C1 segment of cervical spinal cord (tissue), 14 donors: ENCODE measurements at regions not wholly inside any gene's neighbourhood (a gene's known extent, or its start where the extent isn't known, plus 50 kb on each side); places are given as distances from the start of the nearest gene placed in this dataset.

ENCODE experiments used
- DNase-seq, 14 donors: peaks; one replicate each; lab custom pipeline; 2025; lab: John Stamatoyannopoulos, UW

DNA sequence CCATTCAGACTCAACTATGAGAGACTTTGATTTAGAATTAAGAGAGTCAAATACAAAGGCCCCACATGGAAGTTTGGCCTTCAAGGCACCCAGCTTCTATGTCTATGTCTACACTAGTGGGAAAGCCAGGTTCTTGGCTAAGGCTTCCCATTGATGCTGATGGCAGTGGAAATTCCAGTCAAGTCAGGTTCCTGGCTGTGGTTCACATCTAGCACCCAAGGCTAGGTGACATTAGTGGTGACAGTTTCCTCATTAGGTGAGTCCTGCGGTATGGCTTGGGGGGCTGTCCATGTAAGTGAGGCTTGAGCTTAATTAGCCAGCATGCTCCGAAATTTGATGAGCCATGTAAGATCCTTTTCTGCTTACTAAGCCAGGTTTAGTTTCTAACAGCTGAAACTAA lies 460.9 kb downstream of the RMST start:
- DNase-seq = no peak

DNA sequence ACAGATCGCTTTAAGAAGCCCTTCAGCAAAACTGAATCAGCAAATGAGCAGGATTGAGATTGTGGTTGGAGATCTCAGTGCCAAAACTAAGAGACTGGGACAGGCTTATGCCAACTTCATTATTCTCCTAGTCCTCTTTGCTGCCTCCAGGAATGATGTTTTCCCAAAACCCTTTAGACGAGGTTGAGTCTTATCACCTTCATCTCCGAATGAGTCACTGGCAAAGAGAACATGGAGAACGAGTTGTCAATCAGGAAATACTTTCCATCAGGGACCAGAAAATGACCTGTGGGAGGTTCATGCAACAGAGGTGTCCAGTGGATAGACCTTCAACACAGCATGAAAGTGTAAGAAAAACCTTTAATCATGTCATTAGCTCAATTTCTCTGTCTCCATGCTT lies 461.5 kb downstream of the RMST start:
- DNase-seq = no peak

DNA sequence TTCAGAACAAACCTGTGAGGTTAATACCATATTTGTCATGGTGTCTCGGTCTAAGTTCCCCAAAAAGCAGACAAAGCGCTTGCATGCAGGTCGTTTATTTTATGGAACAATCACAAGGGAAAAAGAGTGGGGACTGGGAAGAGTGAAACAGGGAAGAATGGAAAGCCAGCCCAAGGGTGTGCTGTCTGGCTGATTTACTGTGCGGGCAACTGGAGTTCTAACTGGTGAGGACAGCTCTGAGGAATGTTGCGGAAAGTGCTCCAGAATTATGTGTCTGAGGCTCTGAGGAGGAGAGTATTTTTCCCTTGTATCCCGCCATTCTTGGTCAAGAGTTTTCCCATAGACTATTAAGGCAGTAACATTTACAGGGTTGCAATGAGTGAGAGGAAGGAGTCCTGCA lies 465.4 kb downstream of the RMST start:
- no peak for DNase-seq

DNA sequence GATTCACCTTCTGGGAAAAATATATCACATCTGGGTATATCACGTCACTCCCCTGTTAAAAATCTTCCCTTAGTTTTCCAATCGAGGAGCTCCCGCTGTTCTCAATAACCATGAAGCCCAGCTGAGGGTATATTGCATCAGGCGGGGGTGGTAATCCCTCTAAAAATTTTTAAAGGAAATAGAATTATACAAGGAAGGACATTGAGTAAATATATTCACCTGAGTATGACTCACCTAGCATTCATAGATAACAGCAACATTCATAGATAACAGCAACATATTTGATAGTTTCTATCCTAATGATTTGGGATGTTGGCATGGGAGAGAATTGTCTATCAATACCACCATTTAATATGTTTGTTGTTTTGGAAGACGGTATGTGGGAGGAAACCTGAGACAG lies 473.6 kb downstream of the RMST start:
- no peak for DNase-seq

DNA sequence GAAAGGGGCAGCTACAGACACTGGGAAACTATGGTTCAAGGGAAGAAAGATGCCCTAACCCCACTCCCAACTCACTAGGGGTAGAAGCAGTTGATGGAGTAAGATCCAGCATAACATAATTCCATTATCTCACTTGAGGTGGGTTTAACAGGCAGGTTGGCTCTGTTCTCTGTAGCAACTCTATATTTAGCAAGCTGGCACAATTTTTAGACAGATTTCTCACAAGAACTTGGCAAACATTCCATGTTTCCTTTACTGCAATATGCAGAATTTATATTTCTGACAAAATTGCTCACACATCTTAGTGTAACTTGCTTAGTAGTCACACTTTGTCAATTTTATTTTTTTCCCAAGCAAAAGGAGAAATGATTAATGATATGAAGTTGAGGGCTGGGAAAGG lies 475.4 kb downstream of the RMST start:
- no peak for DNase-seq

DNA sequence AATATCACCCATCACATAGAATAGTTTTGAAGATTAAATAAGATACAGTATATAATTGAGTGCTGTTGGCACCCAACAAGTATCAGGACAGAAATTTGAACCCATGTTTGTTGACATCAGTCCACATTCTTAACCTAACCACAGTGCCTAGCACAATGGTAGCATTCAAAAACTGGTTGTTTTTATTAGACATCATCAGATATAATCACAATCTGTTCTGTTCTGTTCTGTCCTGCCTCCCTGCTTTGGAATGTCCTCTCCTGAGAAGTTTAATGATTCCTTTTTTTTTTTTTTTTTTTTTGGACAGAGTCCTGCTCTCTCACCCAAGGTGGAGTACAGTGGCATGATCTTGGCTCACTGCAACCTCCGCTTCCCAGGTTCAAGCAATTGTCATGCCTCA lies 476.6 kb downstream of the RMST start:
- DNase-seq = no peak

DNA sequence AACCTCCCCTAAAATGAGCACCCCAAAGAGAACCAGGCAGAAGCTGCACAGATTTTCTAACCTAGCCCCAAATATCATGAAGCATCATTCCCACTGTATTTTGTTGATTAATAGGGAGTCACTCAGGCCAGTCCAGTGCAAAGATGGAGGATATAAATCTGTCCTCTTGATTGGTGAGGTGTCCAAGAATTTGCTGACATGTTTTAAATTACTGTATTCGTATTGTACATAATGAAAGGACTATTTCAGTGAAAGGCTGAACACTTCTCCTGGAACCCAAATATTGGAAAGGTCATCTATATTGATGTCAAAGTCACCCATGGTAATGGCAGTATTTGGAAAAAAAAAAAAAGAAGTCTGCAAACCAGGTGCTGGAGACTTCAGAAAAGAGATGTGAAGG lies 477.5 kb downstream of the RMST start:
- DNase-seq = no peak

DNA sequence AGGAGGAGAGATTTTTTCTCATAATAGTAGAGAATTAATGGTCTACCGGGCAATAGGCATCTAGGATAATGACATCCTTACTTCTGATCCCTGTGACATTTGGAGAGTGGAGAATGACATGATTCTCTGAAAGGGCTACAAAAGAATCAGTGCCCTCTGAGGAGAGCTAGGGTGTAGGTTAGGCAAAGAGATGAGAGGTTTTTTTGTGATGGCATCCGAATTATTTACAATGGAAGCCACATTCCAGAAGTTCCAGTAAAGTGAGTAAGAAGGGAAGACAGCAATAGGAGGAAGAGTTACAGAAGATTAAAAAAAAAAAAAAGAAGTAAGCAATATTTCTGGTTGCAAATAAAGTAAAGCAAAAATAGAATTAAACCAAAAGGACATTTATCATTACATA lies 478.0 kb downstream of the RMST start:
- no peak for DNase-seq

DNA sequence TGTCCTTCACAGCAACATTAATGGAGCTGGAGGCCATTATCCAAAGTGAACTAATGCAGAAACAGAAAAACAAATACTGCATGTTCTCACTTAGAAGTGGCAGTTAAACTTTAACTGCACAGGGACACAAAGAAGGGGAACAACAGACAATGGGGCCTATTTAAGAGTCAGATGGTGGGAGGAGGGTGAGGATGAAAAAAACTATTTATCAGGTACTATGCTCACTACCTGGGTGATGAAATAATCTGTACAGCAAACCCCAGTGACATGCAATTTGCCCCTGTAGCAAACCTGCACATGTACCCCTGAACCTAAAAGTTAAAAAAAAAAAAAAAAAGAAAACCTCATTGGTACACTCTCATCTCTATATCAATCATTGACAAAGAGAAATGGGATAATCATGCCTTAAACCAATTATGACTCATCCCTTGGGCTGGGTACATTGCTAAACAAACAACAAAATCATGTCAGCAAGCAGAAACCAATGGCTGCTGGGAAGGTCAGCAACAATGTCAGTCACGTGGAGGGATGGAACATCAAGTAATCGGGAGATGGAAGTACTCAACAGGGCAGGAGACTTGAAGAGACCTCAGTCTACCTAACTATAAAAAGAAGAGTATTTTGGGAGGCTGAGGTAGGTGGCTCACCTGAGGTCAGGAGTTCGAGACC lies 479.2 kb downstream of the RMST start:
- no peak for DNase-seq

DNA sequence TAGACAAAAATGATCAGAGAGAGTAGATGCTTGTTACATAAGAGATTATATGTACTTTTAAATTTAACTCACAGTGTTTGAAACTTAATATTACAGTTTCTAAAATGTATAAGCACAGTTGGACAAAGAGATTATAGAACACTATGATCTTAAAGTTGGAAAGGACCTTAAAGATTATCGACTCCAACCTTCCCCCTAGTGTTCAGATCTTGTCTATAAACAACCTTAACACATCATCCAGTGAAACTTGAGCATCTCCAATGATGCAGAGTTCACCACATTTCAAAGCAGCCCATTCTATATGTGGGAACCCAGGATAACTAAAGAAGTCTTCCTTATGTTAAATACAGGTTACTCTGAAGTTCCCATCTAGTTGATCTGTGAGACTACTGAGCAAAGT lies 480.8 kb downstream of the RMST start:
- no peak for DNase-seq

DNA sequence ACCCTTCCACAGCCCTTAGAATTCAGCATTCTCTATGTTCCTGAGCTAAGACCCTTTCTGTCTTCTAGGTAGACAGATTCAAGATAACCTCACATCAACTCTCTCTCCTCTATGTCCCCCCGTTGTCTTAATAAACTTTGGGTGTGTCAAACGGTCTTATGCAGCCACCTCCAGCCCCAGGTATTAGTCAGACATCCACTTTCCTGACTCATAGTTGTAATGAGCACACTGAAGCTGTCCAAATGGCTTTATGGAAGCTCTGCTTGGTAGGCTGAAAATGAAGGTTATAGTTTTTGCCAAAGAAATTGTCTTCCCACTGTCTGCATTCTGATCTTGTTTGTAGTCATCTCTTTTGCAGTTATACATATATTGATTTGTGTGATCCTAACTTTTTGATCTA lies 482.0 kb downstream of the RMST start:
- no peak for DNase-seq

DNA sequence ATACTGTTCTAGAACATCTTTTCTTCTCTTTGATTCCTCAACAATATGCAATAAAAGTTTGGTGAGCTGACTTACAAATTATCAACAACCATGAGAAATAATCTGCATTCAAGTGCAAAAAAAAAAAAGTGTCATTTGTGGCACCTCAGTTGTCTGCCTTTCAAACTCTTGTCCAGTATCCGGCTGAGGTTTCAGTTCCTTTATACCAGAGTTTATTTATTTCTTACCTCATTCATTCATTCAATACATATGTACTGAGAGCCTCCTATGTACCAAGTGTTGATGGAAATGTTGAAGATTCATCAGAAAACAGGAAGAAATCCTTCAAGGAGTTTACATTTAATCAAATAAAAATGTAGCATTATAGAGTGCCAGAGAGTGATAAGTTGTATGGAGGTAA lies 484.1 kb downstream of the RMST start:
- DNase-seq = no peak

DNA sequence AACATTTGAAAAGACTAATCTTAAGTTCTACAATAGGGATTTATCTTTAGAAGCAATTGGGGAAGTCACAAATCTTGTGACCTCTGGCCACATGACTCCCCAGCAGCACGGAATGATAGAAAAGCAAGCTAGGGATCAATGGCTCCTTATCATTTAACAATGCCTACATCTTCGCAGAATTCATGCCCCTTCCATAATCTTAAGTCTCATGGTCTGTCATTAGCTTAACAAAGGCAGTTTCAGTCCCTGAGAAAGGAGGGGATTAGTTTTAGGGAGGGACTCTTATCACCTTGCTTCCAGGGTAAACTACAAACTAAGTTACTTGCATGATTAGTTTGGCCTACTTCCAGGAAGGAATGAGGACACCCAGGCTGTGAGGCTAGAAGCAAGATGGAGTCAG lies 486.0 kb downstream of the RMST start:
- no peak for DNase-seq

DNA sequence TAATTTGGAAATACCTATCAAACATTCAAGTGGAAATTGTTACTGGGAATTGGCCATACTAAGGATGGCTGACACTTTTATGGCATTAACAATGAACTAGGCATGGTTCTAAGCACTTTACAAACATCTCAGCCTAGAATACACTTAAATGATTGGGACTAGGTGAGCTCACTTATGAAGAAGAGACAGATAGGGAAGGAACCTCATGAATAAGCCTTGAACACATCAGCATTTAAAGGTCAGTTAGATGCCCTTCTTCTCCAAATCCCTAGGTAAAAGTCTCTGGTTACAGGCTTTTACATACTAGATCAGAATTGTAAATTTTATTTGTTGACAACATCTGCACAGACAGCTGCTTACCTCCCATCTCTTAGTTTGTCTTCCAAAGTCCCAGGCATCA lies 488.6 kb downstream of the RMST start:
- no peak for DNase-seq

DNA sequence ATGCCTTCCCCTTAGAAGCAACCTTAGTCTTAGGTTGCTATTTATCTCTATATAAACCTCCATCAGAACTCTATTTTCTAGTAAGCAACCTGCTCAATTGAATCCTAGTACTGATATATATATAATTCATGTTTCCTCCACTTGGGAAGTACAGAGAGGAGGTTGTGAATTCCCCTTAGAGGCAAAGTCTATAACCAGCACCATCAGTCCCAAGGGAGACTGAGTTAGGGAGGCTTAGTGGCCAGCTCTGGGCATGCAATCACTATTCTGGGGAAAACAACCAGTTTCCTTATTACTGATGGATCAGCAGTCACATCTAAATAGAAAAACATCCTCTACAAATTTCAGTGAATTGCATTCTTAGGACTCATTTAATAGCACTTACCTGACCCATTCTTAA lies 489.1 kb downstream of the RMST start:
- DNase-seq = no peak

DNA sequence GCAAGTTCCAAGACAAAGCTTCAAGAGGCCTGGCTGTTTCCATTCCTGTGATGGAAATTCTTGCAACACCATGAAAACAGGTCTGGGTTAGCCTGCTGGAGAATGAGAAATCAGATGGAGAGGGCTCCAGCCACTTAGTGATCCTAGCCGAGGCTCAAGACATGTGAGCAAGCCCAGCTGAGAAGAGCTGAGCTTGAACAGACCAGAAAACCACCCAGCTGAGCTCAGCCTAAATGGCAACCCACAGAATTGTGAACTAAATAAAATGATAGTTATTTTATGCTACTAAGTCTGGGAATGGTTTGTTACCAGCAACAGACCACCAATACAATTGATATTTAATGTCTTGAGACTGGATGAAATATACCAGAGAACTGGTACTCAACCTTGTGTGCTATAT lies 494.5 kb downstream of the RMST start:
- no peak for DNase-seq

DNA sequence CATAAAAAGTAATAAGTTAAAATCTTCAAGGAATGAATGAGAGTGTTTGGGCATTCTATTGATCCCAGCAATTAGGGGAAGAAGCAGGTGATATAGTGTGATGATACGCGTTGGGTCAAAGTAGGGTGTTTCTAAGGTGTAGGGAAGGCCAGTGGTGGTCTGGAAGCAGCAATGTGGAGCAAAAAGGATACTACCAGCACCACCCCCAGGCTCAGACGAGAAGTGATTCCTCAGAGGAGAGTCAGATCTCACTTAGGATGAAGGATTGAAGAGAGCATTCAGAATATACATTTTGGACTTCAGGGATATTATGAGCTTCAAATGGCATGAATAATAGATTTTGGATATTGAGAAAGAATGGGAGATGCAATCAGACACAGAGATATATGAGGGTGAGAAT lies 497.6 kb downstream of the RMST start:
- no peak for DNase-seq

DNA sequence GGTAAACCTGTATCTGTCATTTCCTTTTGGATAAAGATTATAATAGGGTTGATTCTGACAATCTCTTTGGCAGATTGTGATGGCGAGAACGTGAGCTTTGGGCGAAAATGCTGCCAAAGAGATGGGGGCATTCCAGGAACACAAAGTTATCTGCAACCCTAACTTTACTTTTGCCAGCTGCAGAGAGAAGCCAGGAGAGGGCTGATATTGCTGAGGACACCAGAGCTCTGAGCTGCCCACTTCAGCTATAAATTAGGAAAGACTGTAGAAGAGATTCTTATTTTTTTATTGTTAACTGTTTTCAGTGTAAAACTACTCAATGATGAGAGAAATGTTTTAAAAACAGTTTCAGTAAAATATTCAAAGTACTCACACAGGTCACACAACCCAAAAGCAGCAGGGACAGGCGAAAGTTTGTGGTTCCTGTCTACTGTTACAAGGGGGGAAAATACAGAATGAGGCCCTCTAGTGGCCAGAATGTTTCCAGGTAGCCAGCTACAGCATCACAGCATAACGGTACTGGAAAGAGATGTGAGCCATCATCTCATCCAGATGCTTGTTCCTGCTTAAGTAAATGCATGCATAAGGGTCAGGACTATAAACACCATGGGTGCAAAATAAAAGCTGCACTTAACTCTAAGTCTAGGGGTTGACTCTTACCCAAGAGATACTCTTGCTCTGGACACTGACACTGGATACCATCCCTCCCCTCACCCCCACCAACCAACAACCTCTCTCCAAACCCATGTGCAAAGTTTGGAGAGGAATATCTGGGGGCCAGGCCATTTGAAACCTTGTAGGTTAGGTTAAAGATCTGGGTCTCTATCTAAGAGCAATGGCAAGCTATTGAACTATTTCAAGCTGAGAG lies 498.4 kb downstream of the RMST start:
- DNase-seq = no peak

DNA sequence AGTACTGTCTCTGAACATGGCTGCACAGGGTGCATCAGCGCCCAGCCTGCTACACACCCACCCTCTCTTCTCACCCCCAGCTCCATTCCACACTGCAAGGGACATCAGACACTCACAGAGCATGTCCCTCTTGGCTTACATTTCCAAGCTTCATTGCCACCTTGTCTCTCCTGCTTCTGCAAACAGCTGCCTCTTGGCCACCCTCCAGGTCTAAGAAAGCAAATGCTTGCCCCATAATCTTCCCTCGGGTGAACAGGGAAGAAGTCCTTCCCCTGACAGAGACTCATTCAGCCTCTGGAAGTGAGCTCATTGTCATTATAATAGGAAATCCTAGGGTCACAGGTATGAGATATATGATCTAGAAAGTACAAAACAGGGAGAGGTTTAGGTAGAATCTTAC lies 505.2 kb downstream of the RMST start:
- DNase-seq = no peak

DNA sequence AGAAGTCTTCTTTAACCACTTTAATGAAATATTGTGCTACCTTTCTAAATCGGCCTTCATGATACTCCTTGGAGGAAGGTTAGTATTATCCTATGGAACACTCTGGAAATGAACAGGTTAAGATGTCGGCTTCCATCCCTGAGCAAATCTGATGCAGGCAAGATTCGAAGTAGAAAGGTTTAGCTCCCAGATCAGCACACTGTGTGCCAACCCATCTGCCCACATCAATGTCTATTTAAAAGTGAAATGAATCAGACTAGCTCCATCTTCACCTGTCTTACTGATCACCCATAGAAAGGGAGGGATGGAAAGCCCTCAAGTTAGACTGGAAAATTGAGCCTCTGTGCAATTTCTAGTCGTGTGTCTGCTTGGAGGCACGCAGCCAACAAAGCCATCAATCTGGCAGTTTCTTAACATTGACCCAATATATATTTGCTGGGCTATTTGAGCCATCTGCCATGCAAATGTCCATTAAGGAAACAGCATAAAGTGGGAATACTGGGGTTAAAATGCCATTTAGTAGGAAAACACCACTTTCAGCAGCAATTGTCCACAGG lies 506.1 kb downstream of the RMST start:
- no peak for DNase-seq

DNA sequence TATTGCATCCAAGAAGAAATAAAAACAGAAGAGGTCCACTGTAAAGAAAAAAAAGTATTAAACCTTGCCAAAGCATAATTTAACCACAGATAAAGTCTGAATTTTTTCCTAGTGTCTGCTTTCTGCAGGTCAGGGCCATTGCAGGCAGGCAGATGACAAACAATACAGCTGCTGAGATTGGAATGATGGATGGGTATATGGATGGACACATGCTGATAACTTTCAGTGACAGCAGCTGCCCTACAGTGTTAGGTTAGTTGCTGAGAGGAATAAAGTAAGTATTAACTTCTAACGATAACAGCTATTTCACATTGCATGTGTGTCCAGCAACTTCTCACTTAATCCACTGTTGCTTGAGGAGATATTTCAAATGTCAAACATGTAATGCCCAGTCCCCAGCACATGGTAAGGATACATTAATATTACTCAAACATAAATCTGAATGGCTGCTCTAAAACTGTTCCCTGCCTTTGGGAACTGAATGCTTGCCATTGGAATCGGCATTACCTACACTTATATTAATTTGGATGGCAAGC lies 515.3 kb downstream of the RMST start:
- DNase-seq = no peak

DNA sequence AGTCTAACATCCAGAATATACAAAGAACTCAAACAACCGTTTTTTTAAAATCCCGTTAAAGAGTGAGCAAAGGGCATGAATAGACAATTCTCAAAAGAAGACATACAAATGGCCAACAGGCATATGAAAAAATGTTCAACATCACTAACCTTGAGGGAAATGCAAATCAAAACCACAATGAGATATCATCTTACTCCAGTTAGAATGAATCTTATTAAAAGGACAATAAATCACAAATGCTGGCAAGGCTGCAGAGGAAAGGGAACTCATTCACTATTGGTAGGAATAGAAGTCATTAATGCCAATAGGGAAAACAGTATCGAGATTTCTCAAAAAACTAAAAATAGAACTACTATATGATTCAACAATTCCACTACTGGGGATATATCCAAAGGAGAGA lies 520.1 kb downstream of the RMST start:
- DNase-seq = no peak

DNA sequence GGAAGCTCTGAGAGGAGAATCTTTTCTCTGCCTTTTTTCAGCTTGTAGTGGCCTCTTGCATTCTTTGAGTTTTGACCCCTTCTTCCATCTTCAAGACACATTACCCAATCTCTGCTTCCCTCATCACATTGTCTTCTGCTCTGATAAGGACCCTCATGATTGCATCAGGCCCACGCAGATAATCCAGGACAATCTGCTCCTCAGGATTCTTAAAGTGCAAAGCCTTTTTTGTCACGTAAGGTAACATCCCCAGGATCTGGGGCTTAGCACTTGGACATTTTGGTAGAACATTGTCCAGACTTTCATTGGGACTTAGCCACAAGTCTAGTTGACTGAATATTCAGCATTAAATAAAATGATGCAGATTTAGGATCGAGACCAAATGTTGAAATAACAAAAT lies 521.2 kb downstream of the RMST start:
- DNase-seq = no peak
